OCI-LY1 (cell line): ENCODE measurements at regions not wholly inside any gene's neighbourhood (a gene's known extent, or its start where the extent isn't known, plus 50 kb on each side); places are given as distances from the start of the nearest gene placed in this dataset.

Experiments used
- H2AFZ ChIP-seq: fragments of 200-600 bp; sonication (generic), shearing (Covaris generic); 2 replicates; pipeline ENCODE4 v1.6.0; 2014; ENCODE audit warnings: antibody characterized with exemption, mild to moderate bottlenecking, low read length
- H3F3A ChIP-seq: fragments of 200-600 bp; sonication (generic), shearing (Covaris generic); 2 replicates; pipeline ENCODE4 v1.6.0; 2014; ENCODE audit warnings: mild to moderate bottlenecking, antibody characterized with exemption, low read length, moderate library complexity; ENCODE audit not compliant: insufficient read depth
- H3K27ac ChIP-seq: fragments of 200-600 bp; sonication (generic); 2 replicates; pipeline ENCODE4 v1.5.1; 2014; ENCODE audit warnings: low read length, mixed run types, mild to moderate bottlenecking, low read depth; ENCODE audit not compliant: poor library complexity, severe bottlenecking
- H3K27me3 ChIP-seq: fragments of 200-600 bp; sonication (generic); 2 replicates; pipeline ENCODE4 v1.6.0; 2014; ENCODE audit warnings: antibody characterized with exemption, mild to moderate bottlenecking, low read length, moderate library complexity; ENCODE audit not compliant: insufficient read depth
- H3K36me3 ChIP-seq: fragments of 200-600 bp; sonication (generic); 2 replicates; pipeline ENCODE4 v1.6.1; 2014; ENCODE audit warnings: mild to moderate bottlenecking, antibody characterized with exemption, low read length, moderate library complexity, mixed read lengths; ENCODE audit not compliant: insufficient read depth
- H3K4me1 ChIP-seq: fragments of 200-600 bp; sonication (generic); 2 replicates; pipeline ENCODE4 v1.5.1; 2014; ENCODE audit warnings: mild to moderate bottlenecking, low read length, moderate library complexity; ENCODE audit not compliant: insufficient read depth, severe bottlenecking
- H3K4me2 ChIP-seq: fragments of 200-600 bp; sonication (generic), shearing (Covaris generic); 2 replicates; pipeline ENCODE4 v1.6.1; 2014; ENCODE audit warnings: low read length
- H3K4me3 ChIP-seq: fragments of 200-600 bp; sonication (generic); 2 replicates; pipeline ENCODE4 v1.5.1; 2014; ENCODE audit warnings: low read length, low read depth, mild to moderate bottlenecking, mixed read lengths; ENCODE audit not compliant: poor library complexity, severe bottlenecking
- H3K79me2 ChIP-seq: fragments of 200-600 bp; shearing (Covaris generic); 2 replicates; pipeline ENCODE4 v1.6.1; 2016; ENCODE audit warnings: mixed run types, low read length, mixed read lengths; ENCODE audit not compliant: insufficient read depth
- H3K9ac ChIP-seq: fragments of 200-600 bp; sonication (generic), shearing (Covaris generic); 2 replicates; pipeline ENCODE4 v1.6.1; 2014; ENCODE audit warnings: mild to moderate bottlenecking, low read length, mixed read lengths
- H3K9me2 ChIP-seq: fragments of 200-600 bp; sonication (generic), shearing (Covaris generic); 2 replicates; pipeline ENCODE4 v1.6.1; 2014; ENCODE audit warnings: low read depth, mild to moderate bottlenecking, low read length, mixed read lengths
- H3K9me3 ChIP-seq: fragments of 200-600 bp; shearing (Covaris generic); 2 replicates; pipeline ENCODE4 v1.6.1; 2014; ENCODE audit warnings: low read length, mixed read lengths
- H4K20me1 ChIP-seq: fragments of 200-600 bp; sonication (generic), shearing (Covaris generic); 2 replicates; pipeline ENCODE4 v1.6.0; 2016; ENCODE audit warnings: mild to moderate bottlenecking, low read length; ENCODE audit not compliant: insufficient read depth
- CTCF ChIP-seq: fragments of 200-600 bp; sonication (generic), shearing (Covaris generic); IDR thresholded peaks from 2 replicates; pipeline ENCODE4 v1.5.1; 2017; ENCODE audit warnings: mild to moderate bottlenecking, antibody characterized with exemption, low read length, moderate library complexity, mixed read lengths
- EZH2 ChIP-seq: fragments of 200-600 bp; sonication (generic), shearing (Covaris generic); IDR thresholded peaks from 2 replicates; pipeline ENCODE4 v1.8.0; 2017; ENCODE audit warnings: borderline replicate concordance, mixed run types, mild to moderate bottlenecking, antibody characterized with exemption, low read length, moderate library complexity, mixed read lengths

- no peak overlapping the region for H3K9ac ChIP-seq
- H3K4me1 ChIP-seq, result no peaks in the 10 kb centered on the region
- no peak overlapping the region for H3K4me2 ChIP-seq
- no peaks in the 10 kb centered on the region for H3K27me3 ChIP-seq
- no peaks in the 10 kb centered on the region for H3F3A ChIP-seq
- H3K36me3 ChIP-seq, result no peaks in the 10 kb centered on the region
- no peaks in the 10 kb centered on the region for H3K9me2 ChIP-seq
- H2AFZ ChIP-seq, result no peak overlapping the region
- no peak overlapping the region for H3K27ac ChIP-seq
- no peaks in the 10 kb centered on the region for H3K79me2 ChIP-seq
- no peaks in the 10 kb centered on the region for H3K9me3 ChIP-seq
- no peaks in the 10 kb centered on the region for H4K20me1 ChIP-seq
- no peak for TF ChIP-seq EZH2
- TF ChIP-seq CTCF, result no peak
- no peak overlapping the region for H3K4me3 ChIP-seq
Measured at GRCh38 chr6:14784596-14785492, 461.0 kb upstream of the JARID2 start.

- H3K9me3 ChIP-seq, result no peaks in the 10 kb centered on the region
- H3K36me3 ChIP-seq, result no peaks in the 10 kb centered on the region
- H3K9me2 ChIP-seq, result no peaks in the 10 kb centered on the region
- H3K79me2 ChIP-seq, result no peaks in the 10 kb centered on the region
- no peak overlapping the region for H2AFZ ChIP-seq
- H3K4me2 ChIP-seq, result no peak overlapping the region
- H3K27ac ChIP-seq, result no peak overlapping the region
- no peaks in the 10 kb centered on the region for H3K4me1 ChIP-seq
- no peaks in the 10 kb centered on the region for H3K27me3 ChIP-seq
- H4K20me1 ChIP-seq, result no peaks in the 10 kb centered on the region
- H3K9ac ChIP-seq, result no peak overlapping the region
- H3K4me3 ChIP-seq, result no peak overlapping the region
- H3F3A ChIP-seq, result no peaks in the 10 kb centered on the region
- TF ChIP-seq CTCF (no peak), EZH2 (no peak)
Measured at GRCh38 chr6:14785493-14785790, 460.4 kb upstream of the JARID2 start.

GRCh38 chr6:14786008-14786407 is 459.9 kb upstream of the JARID2 start:
- H3K27me3 ChIP-seq, result no peaks in the 10 kb centered on the region
- H4K20me1 ChIP-seq, result no peaks in the 10 kb centered on the region
- H3K9ac ChIP-seq, result no peak overlapping the region
- no peak overlapping the region for H3K4me2 ChIP-seq
- H3K36me3 ChIP-seq, result no peaks in the 10 kb centered on the region
- H3K79me2 ChIP-seq, result no peaks in the 10 kb centered on the region
- no peaks in the 10 kb centered on the region for H3F3A ChIP-seq
- no peaks in the 10 kb centered on the region for H3K9me2 ChIP-seq
- no peak for TF ChIP-seq CTCF
- no peak for TF ChIP-seq EZH2
- H2AFZ ChIP-seq, result no peak overlapping the region
- no peak overlapping the region for H3K4me3 ChIP-seq
- no peaks in the 10 kb centered on the region for H3K4me1 ChIP-seq
- H3K9me3 ChIP-seq, result no peaks in the 10 kb centered on the region
- no peak overlapping the region for H3K27ac ChIP-seq
